H1 (cell line): ENCODE measurements at regions not wholly inside any gene's neighbourhood (a gene's known extent, or its start where the extent isn't known, plus 50 kb on each side); places are given as distances from the start of the nearest gene placed in this dataset.

Experiments used
- CTCF ChIA-PET: fragments of 300-600 bp; sonication (Branson Sonifier 250); formaldehyde crosslinking; loops from one replicate; lab custom pipeline; 2021; ENCODE audit not compliant: partially characterized antibody; lab: Charles Lee
- POLR2A ChIA-PET: fragments of 300-600 bp; sonication (Branson Sonifier 250); formaldehyde crosslinking; loops from one replicate; lab custom pipeline; 2021; ENCODE audit warnings: inconsistent platforms; ENCODE audit not compliant: partially characterized antibody; lab: Charles Lee
- DNase-seq, 2 experiments: peaks; one replicate each; pipeline versions ENCODE4 v3.0.0 to v3.0.0-alpha.2; 2010 to 2022; ENCODE audit warnings: low spot score in 2 of 2, low read depth in 1 of 2, mixed read lengths in 1 of 2
- FAIRE-seq: peaks from 2 replicates; lab custom pipeline; 2011; peaks lifted over from hg19 to GRCh38; lab: Jason Lieb, UNC
- H2AFZ ChIP-seq: 2 replicates; pipeline ENCODE4 v1.8.1; 2012; ENCODE audit warnings: low read length, inconsistent platforms
- H2AK5ac ChIP-seq: 2 replicates; pipeline ENCODE4 v1.6.1; 2013; ENCODE audit warnings: low read depth, low read length
- H2BK120ac ChIP-seq: replicated peaks from 2 replicates; pipeline ENCODE3; 2013; ENCODE audit warnings: low read depth, low read length, inconsistent platforms
- H2BK12ac ChIP-seq: 2 replicates; pipeline ENCODE4 v1.6.1; 2013; ENCODE audit warnings: low read depth, low read length
- H2BK15ac ChIP-seq: 2 replicates; pipeline ENCODE4 v1.6.1; 2013; ENCODE audit warnings: low read length
- H2BK20ac ChIP-seq: 2 replicates; pipeline ENCODE4 v1.6.1; 2013; ENCODE audit warnings: low read length
- H2BK5ac ChIP-seq: 2 replicates; pipeline ENCODE4 v1.6.1; 2013; ENCODE audit warnings: low read depth, low read length
- H3K14ac ChIP-seq: 2 replicates; pipeline ENCODE4 v1.6.1; 2013; ENCODE audit warnings: inconsistent platforms; ENCODE audit not compliant: insufficient read length
- H3K18ac ChIP-seq: 2 replicates; pipeline ENCODE4 v1.6.1; 2013; ENCODE audit warnings: low read length; ENCODE audit errors: extremely low read depth
- H3K23ac ChIP-seq: 2 replicates; pipeline ENCODE4 v1.6.1; 2013; ENCODE audit warnings: inconsistent platforms; ENCODE audit not compliant: insufficient read length
- H3K23me2 ChIP-seq: 2 replicates; pipeline ENCODE4 v1.6.1; 2013; ENCODE audit warnings: low read depth, low read length
- H3K27ac ChIP-seq: 2 replicates; pipeline ENCODE4 v1.6.1; 2011; ENCODE audit warnings: low read depth, low read length, inconsistent platforms
- H3K27me3 ChIP-seq, 4 experiments: replicated peaks in 1 of 4; 1 replicate in 1 of 4; 2 replicates in 3 of 4; pipeline versions ENCODE4 v1.6.1 to v1.8.1; 2011 to 2013; ENCODE audit warnings: low read length in 3 of 4, mild to moderate bottlenecking in 3 of 4, inconsistent platforms in 2 of 4, mixed read lengths in 2 of 4, moderate library complexity in 1 of 4; ENCODE audit not compliant: control insufficient read depth in 3 of 4, insufficient read depth in 3 of 4; ENCODE audit errors: extremely low read depth in 1 of 4
- H3K36me3 ChIP-seq, 4 experiments: 2 replicates each; pipeline versions ENCODE4 v1.6.1 to v1.8.1; 2011 to 2013; ENCODE audit warnings: mild to moderate bottlenecking in 4 of 4, low read length in 3 of 4, moderate library complexity in 2 of 4, control low read depth in 1 of 4, inconsistent platforms in 1 of 4; ENCODE audit not compliant: insufficient read depth in 4 of 4, control insufficient read depth in 2 of 4
- H3K4ac ChIP-seq: replicated peaks from 2 replicates; pipeline ENCODE3; 2013; ENCODE audit warnings: low read length, low read depth, mixed read lengths, inconsistent platforms; ENCODE audit not compliant: insufficient read length
- H3K4me1 ChIP-seq, 4 experiments: replicated peaks in 1 of 4; 1 replicate in 1 of 4; 2 replicates in 3 of 4; pipeline versions ENCODE4 v1.6.1 to v1.8.1; 2011 to 2013; ENCODE audit warnings: low read length in 3 of 4, inconsistent platforms in 2 of 4, mixed read lengths in 1 of 4; ENCODE audit not compliant: insufficient read depth in 4 of 4, control insufficient read depth in 3 of 4
- H3K4me2 ChIP-seq, 2 experiments: 2 replicates each; pipeline versions ENCODE4 v1.6.1 to v1.8.1; 2011 to 2013; ENCODE audit warnings: low read depth in 2 of 2, low read length in 2 of 2, control low read depth in 1 of 2, inconsistent platforms in 1 of 2, mild to moderate bottlenecking in 1 of 2; ENCODE audit not compliant: insufficient read depth in 1 of 2
- H3K4me3 ChIP-seq, 4 experiments: fragments of 200-600, 300-600 bp in 1 of 4; sonication (generic), shearing (Covaris generic), sonication (Bioruptor Twin) in 1 of 4; 2 replicates each; pipeline versions ENCODE4 v1.5.1 to v1.8.1; 2011 to 2016; ENCODE audit warnings: low read length in 4 of 4, low read depth in 3 of 4, control low read depth in 2 of 4, inconsistent platforms in 2 of 4, mild to moderate bottlenecking in 2 of 4, mixed read lengths in 1 of 4, moderate library complexity in 1 of 4; ENCODE audit not compliant: insufficient read depth in 2 of 4; ENCODE audit errors: extremely low read depth in 1 of 4
- H3K56ac ChIP-seq: replicated peaks from 2 replicates; pipeline ENCODE3; 2013; ENCODE audit warnings: low read depth, mild to moderate bottlenecking, mixed read lengths, low read length, inconsistent platforms; ENCODE audit not compliant: insufficient read length
- H3K79me1 ChIP-seq: 2 replicates; pipeline ENCODE4 v1.6.1; 2013; ENCODE audit warnings: low read depth, low read length, control low read depth
- H3K79me2 ChIP-seq, 2 experiments: 2 replicates each; pipeline versions ENCODE4 v1.6.1 to v1.8.1; 2012 to 2013; ENCODE audit warnings: low read length in 2 of 2, mild to moderate bottlenecking in 2 of 2, inconsistent platforms in 1 of 2; ENCODE audit not compliant: insufficient read depth in 2 of 2, control insufficient read depth in 1 of 2
- H3K9ac ChIP-seq, 4 experiments: replicated peaks in 1 of 4; 1 replicate in 1 of 4; 2 replicates in 3 of 4; pipeline versions ENCODE4 v1.6.1 to v1.8.1; 2011 to 2013; ENCODE audit warnings: low read depth in 3 of 4, low read length in 3 of 4, control low read depth in 2 of 4, mild to moderate bottlenecking in 2 of 4, moderate library complexity in 2 of 4, inconsistent platforms in 1 of 4; ENCODE audit errors: extremely low read depth in 1 of 4
- H3K9me3 ChIP-seq, 2 experiments: 2 replicates each; pipeline versions ENCODE4 v1.6.1 to v1.8.1; 2012 to 2013; ENCODE audit warnings: mild to moderate bottlenecking in 2 of 2, moderate library complexity in 2 of 2, control low read depth in 1 of 2, inconsistent platforms in 1 of 2, low read depth in 1 of 2, low read length in 1 of 2, mixed read lengths in 1 of 2; ENCODE audit not compliant: insufficient read depth in 2 of 2
- H4K20me1 ChIP-seq, 2 experiments: replicated peaks in 1 of 2; 2 replicates each; pipeline versions ENCODE3 to v1.8.1; 2011 to 2013; ENCODE audit warnings: inconsistent platforms in 2 of 2, low read length in 2 of 2, mild to moderate bottlenecking in 1 of 2; ENCODE audit not compliant: insufficient read depth in 2 of 2, control insufficient read depth in 1 of 2
- H4K5ac ChIP-seq: 2 replicates; pipeline ENCODE4 v1.6.1; 2013; ENCODE audit warnings: low read length, low read depth, mixed read lengths, inconsistent platforms; ENCODE audit not compliant: insufficient read length
- H4K8ac ChIP-seq: 2 replicates; pipeline ENCODE4 v1.8.0; 2013; ENCODE audit warnings: mild to moderate bottlenecking, moderate library complexity, low read length, inconsistent platforms; ENCODE audit not compliant: insufficient read depth; ENCODE audit errors: extremely low read depth
- H4K91ac ChIP-seq: replicated peaks from 2 replicates; pipeline ENCODE3; 2013; ENCODE audit warnings: low read length, mixed read lengths, inconsistent platforms; ENCODE audit not compliant: insufficient read length
- POLR2AphosphoS5 ChIP-seq: IDR thresholded peaks from 2 replicates; pipeline ENCODE4 v1.6.1; 2011; ENCODE audit warnings: low read depth, low read length
- RAD21 ChIP-seq, 2 experiments: IDR thresholded peaks in 1 of 2; conservative IDR thresholded peaks in 1 of 2; 2 replicates each; pipeline ENCODE4 v1.6.1; 2011; ENCODE audit warnings: low read depth in 2 of 2, low read length in 2 of 2, improper control_type of control experiment in 1 of 2, inconsistent platforms in 1 of 2, mild to moderate bottlenecking in 1 of 2, moderate library complexity in 1 of 2
- TEAD4 ChIP-seq: IDR thresholded peaks from 2 replicates; pipeline ENCODE4 v1.6.1; 2012; ENCODE audit warnings: low read depth, low read length, inconsistent platforms, mixed read lengths
- YY1 ChIP-seq: IDR thresholded peaks from 2 replicates; pipeline ENCODE4 v1.6.1; 2011; ENCODE audit warnings: low read depth, mild to moderate bottlenecking, low read length
- WGBS, 2 experiments: shearing (Covaris generic) in 1 of 2; methylation state at CpG; one replicate each; pipeline versions ENCODE4 v1.1.6 to v1.1.7; 2013 to 2015; ENCODE audit warnings: low lambda C conversion rate in 2 of 2, mixed read lengths in 2 of 2, inconsistent platforms in 1 of 2, low coverage in 1 of 2, missing lambda C conversion rate in 1 of 2; ENCODE audit not compliant: insufficient replicate concordance in 2 of 2, insufficient coverage in 1 of 2, insufficient read length in 1 of 2; ENCODE audit errors: extremely low coverage in 1 of 2, missing lambda C conversion rate in 1 of 2; 5-methylcytosine and 5-hydroxymethylcytosine counted together
- TF ChIP-seq, protein P1 (sequence below), 3 experiments: IDR thresholded peaks; 1 replicate in 2 of 3; 2 replicates in 1 of 3; pipeline versions ENCODE4 v1.5.1 to v1.6.1; 2011; ENCODE audit warnings: low read length in 3 of 3, mild to moderate bottlenecking in 3 of 3, inconsistent platforms in 2 of 3, low read depth in 1 of 3, moderate library complexity in 1 of 3; ENCODE audit not compliant: insufficient read depth in 1 of 3; ENCODE audit errors: control extremely low read depth in 1 of 3

DNA sequence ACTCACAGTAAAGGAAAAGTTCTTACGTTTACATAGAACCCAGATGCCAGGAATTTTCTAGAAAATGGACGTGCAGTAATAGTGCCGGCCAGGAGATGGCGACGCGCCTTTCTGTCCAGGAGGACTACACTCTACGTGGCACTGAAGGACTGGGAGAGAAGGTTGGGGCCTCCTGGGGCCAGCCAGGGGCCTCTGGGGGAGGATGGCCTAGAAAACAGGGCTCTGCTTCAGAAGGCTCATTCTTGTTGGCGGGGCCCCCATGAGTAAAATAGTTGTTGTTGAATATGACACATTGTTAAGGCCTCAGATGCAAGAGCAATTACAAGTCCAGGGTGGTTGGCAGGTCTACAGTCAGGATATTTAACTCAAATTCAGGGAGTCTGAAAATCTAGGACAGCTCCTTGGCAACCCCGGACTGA is 120.1 kb upstream of the MAX start:
- H3K4ac ChIP-seq: no peak overlapping the region
- no peaks in the 10 kb centered on the region for H3K79me1 ChIP-seq
- no peak overlapping the region for H3K14ac ChIP-seq
- no peak overlapping the region for H4K5ac ChIP-seq
- no peak overlapping the region for H3K56ac ChIP-seq
- H3K79me2 ChIP-seq: no peaks in the 10 kb centered on the region
- H4K91ac ChIP-seq: no peak overlapping the region
- 0 out of 2 replicates have a peak overlapping the region, but pooled peaks have one; percentile 60 for H2AFZ ChIP-seq
- DNase-seq (peak; percentile 41 to 80), FAIRE-seq (no peak)
- no peak overlapping the region for H3K27ac ChIP-seq
- H3K23ac ChIP-seq: no peak overlapping the region
- TF ChIP-seq TEAD4: peak; percentile 58; the same call in 1 of the 2 replicates
- TF ChIP-seq, protein P1, sequence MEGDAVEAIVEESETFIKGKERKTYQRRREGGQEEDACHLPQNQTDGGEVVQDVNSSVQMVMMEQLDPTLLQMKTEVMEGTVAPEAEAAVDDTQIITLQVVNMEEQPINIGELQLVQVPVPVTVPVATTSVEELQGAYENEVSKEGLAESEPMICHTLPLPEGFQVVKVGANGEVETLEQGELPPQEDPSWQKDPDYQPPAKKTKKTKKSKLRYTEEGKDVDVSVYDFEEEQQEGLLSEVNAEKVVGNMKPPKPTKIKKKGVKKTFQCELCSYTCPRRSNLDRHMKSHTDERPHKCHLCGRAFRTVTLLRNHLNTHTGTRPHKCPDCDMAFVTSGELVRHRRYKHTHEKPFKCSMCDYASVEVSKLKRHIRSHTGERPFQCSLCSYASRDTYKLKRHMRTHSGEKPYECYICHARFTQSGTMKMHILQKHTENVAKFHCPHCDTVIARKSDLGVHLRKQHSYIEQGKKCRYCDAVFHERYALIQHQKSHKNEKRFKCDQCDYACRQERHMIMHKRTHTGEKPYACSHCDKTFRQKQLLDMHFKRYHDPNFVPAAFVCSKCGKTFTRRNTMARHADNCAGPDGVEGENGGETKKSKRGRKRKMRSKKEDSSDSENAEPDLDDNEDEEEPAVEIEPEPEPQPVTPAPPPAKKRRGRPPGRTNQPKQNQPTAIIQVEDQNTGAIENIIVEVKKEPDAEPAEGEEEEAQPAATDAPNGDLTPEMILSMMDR (IDR thresholded peaks at IDR 0.05; ENCODE audit: control extremely low read depth in 1 of 3, insufficient read depth in 1 of 3, low read depth in 1 of 3, low read length in 3 of 3): peak; percentile 78 to 85 (median 81)
- peak; percentile 86 to 92 for TF ChIP-seq RAD21 (IDR thresholded peaks at IDR 0.05 in 1 of 2, conservative IDR thresholded peaks at IDR 0.05 in 1 of 2; ENCODE audit: low read depth in 2 of 2, low read length in 2 of 2)
- TF ChIP-seq YY1: 0 out of 2 replicates have a peak, but pooled peaks have one; percentile 22
- no peak for TF ChIP-seq POLR2AphosphoS5
- H3K4me2 ChIP-seq: no peak overlapping the region
- no peak overlapping the region for H2BK20ac ChIP-seq
- no peak overlapping the region for H2AK5ac ChIP-seq
- no peaks in the 10 kb centered on the region for H3K36me3 ChIP-seq
- peaks cover 3 to 9% (median 7%) of the 10 kb centered on the region in 4 experiments; a peak in 4 of 7 replicates for H3K4me1 ChIP-seq
- H2BK15ac ChIP-seq: no peak overlapping the region
- H3K4me3 ChIP-seq: no peak overlapping the region
- H4K20me1 ChIP-seq: no peaks in the 10 kb centered on the region
- ChIA-PET CTCF (interaction anchor here (0.6 to 1.7 kb wide), 14 partner anchors 14 to 569 kb away, joined by 3 to 7 read pairs (median 4); no protein-coding TSS in a partner anchor), POLR2A (no interaction called here)
- no peak overlapping the region for H2BK5ac ChIP-seq
- H4K8ac ChIP-seq: no peak overlapping the region
- H3K9ac ChIP-seq: no peak overlapping the region
- H3K9me3 ChIP-seq: no peaks in the 10 kb centered on the region
- H3K27me3 ChIP-seq: no peaks in the 10 kb centered on the region
- no peaks in the 10 kb centered on the region for H3K23me2 ChIP-seq
- H2BK120ac ChIP-seq: no peak overlapping the region
- WGBS, 2 experiments: 34% methylated on average over 9 of the region's 9 CpGs; no CpG with 5 or more reads in 1 of the 2 experiments
- H3K18ac ChIP-seq: no peak overlapping the region
- H2BK12ac ChIP-seq: no peak overlapping the region
